HG03135 (cell line): ENCODE measurements at regions not wholly inside any gene's neighbourhood (a gene's known extent, or its start where the extent isn't known, plus 50 kb on each side); places are given as distances from the start of the nearest gene placed in this dataset.

Experiments
- ATAC-seq: cut with Tn5 transposase; IDR thresholded peaks from one replicate; pipeline ENCODE4 v1.9.1; 2021; ENCODE audit warnings: mild to moderate bottlenecking, moderate library complexity; ENCODE audit not compliant: unreplicated experiment

DNA sequence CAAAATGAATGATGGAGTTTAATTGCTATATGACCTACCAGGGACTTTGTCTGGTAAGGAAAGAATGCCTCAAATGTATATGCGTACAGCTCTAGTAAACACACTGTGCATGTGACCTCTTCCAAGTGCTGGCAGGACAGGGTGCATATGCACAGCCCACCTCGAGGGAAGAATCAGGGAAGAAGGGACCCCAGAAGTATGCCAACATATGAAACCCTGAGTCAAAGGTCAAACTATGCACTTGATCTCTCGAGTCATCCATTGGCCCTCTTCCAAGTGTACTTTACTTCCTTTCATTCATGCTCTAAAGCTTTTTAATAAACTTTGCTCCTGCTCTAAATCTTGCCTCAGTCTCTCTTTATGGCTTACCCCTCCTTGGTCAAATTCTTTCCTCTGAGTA lies 804.6 kb upstream of the COX7C start:
- ATAC-seq: no peak

GRCh38 chr5:85814596-85814995 lies 803.1 kb upstream of the COX7C start:
- ATAC-seq: no peak

DNA sequence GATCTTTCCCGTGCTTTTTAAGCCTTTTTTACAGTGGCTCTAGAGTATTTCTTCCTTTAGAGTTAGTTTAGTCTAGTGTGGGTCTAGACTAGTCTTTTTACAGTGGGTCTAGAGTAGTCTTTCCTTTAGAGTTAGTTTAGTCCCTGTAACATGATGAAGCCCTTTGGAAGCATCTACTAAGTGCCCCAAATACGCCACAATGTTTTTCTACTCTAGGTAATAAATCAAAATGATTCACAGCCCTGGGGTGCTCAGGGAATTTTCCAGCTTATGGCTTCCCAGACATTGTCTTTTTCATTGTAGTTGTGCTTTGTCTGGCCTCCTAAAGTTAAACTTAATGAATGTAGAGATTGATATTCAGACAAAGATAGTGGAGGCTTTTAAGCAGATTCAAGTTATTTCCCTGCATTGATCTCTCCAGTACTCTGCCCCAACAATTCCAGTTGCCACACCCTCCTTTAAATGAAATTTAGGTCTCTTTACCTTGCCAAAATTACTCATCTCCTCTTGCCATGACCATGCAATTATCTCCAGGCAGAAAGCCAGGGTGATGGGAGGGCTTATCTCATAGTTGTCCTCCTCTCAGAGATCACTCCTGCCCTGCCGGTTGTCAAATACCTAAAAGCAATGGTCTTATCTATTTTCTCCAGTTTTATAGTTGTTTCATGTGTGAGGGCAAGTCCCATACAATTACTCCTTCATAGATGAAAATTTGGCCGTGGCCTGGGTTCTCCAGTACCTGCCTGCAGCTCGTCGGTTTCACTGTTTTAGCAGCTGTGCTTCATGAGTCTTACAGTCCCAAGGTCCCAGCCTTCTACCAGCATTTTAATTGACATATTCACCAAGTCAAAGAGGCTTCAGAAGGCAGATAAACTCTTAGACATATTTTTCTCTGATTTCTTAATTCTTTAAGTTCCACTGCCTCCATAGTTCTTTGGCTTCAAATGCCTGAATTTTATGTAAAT lies 794.0 kb upstream of the COX7C start:
- ATAC-seq: no peak

DNA sequence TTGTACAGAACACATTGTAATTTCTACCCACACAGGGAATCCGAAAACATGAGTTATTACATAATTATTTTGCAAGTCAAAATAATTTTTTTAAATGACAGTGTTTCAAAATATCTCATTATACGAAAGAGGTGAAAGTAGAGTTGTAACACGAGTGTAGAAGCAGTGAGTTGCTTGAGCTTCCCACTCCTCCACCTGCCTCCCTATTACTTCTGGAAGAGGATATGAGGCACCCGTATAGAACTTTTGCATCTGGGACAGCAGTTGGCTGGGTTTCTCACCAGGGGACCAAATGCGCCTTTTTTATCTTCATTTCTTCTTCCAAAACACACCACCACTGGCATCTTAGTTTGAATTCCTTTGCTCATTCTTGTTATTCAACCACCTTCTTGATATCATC lies 779.0 kb upstream of the COX7C start:
- ATAC-seq: no peak

DNA sequence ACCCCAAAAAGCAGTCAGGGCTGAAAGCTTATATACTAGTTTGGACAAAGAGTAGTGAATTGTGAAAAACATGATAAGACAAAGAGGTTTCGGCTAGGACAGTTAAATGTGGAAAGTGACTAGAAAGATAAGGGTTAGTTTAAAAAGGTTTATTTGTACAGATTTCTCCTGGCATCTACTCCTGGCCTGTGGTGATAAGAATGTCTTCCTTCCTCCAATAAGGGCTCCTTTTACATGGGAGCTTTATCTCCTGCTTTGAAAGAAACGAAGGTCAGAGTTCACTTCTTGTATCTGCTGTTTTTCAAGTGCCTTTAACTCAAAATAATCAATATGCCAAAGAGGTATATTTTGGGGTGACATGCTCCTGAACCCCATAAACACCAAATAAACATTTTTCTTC lies 776.1 kb upstream of the COX7C start:
- ATAC-seq: no peak

DNA sequence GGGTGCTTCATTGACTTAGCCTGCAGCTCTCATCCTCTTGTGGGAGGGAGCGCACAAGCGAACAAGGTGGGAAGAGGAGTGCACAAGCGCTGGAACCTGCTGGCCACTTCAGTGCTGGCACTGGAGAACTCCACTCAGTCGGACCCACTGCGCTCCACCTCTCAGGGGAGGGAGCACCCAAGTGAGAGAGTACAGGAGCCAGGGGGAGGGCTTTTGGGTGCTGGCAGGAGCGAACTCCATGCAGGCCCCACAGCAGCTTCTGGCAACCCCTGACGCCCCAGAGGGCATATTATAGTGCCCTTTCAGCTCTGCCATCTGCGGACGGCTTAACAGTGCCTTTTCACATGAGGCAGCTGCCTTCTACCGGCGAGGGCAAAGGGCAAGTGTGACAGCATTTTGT lies 774.2 kb upstream of the COX7C start:
- ATAC-seq: no peak

- no peak for ATAC-seq
These were observed 768.3 kb upstream of the COX7C start for GRCh38 chr5:85849411-85849810.

DNA sequence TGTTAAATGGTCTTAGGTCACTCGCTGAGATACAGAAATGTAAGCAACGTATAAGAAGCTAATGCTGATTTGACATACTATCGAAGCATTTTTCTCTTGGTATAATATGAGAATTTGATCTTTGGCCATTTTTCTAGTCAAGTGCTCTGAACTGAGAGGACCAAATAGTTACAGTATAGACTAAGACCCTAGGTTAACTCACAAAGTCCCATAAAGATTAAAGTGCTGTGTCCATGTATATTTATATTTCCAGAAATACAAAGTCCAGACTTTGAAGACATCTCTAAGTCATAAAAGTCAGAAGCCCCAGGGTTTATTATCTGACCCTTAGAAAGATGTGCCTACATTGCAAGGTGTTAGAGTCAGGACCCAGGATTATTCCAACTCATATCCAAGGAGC lies 752.4 kb upstream of the COX7C start:
- no peak for ATAC-seq

- no peak for ATAC-seq
These were observed 749.7 kb upstream of the COX7C start for GRCh38 chr5:85868070-85868469.

GRCh38 chr5:85893996-85894395 lies 723.7 kb upstream of the COX7C start:
- no peak for ATAC-seq

GRCh38 chr5:85896514-85896913 lies 721.2 kb upstream of the COX7C start:
- no peak for ATAC-seq

GRCh38 chr5:85906460-85906859 lies 711.3 kb upstream of the COX7C start:
- ATAC-seq: no peak

DNA sequence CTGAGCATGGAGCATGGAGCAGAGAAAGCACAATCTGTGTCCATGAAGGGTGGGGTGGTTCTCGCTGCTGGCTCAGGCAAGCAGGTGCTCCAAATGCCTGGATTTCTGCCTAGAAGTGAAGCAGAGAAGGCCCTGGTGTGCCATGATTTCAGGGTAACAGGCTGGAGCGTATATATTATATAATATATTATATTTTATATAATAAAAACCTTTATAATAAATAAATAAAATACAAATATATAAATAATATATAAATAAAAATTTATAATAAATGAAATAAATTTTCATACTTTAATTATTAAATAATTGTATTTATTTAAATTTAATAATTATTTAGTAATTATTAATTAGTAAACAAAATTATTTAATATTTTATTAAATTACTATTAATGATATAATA lies 707.4 kb upstream of the COX7C start:
- ATAC-seq: no peak

DNA sequence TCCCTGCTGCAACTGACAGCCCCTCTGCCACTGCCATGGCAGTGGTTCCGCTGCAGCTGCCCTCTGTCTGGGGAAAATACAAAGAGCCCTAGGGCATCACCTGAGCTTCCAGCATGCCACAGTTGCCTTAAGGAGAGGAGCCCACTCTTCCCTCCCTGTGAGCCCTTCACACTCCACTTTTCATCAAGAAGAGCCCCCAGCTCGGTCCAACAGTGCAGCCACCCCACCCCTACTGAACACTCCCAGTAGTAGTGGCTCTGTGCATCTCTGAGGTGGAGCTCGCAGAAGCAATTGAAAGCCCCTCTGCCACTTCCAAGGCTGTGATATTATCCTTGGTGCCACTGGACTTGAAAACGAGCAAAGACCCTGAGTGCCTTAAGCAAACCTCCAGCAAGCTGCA lies 696.8 kb upstream of the COX7C start:
- no peak for ATAC-seq

DNA sequence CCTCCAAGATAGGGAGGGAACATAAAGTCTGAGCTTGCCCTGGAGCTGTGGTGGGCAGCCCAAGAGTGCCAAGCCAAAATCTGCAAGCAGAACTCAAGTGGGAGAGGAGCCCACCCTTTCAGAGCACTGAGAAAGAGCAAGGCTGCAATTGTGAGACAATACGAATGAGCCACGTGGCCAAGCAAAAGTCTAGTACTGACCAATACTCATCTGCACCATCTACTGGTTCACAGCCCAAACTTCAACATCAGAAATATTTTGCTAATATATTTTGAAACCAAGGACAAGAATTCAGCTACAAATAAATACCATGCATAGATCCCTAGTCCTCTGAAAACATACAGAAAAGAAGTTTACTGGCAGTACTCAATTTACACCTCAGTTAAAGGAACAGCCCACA lies 696.2 kb upstream of the COX7C start:
- no peak for ATAC-seq

DNA sequence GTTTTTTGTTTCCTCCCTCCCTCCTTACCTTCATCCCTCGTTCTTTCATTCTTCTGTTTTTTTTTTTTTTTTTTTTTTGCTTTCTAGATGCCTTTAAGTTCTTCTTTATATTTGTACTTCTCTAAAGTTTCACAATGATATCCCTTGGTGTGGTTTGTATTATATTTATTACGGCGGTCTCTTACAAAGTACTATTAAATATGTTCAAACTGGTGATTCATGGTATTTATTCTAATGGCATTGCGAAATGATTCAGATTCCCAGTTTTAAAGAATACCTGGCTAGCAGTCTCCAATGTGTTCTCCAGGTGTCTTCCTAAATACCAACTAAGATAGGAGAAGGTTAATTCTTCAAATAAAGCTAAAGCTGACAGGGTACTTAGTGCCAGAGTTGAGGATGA lies 690.1 kb upstream of the COX7C start:
- ATAC-seq: no peak

DNA sequence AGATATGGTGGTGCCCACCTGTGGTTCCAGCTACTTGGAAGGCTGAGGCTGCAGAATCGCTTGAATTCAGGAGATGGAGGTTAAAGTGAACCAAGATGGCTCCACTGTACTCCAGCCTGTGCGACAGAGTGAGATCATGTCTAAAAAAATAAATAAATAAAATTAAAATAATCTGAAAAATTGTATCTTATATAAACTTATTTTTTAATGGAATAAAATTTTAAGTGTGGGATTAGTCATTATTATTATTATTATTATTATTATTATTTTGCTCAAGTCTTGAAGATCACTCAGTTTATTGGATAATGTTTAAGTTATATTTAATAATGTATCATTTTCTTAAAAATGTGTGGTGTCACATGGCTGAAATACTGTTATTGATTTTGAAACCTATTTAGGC lies 688.0 kb upstream of the COX7C start:
- ATAC-seq: no peak

DNA sequence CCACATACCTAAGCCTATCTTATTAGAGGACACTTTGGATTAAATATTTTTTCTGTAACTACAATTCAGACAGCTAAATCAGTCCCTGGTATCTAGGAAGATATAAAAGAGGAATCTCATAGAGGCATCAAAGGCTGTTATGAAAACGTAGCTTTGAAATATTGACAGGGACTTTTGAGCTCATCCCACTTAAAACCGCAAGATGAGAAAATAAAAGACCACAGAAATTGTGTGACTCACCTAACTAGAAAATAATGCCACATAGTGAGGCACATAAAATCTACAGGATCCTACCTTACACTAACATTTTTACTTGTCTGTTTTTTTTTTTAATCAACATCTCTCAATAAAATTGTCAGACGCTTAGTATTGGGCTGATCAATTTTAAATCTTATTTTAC lies 686.5 kb upstream of the COX7C start:
- no peak for ATAC-seq

GRCh38 chr5:85938201-85938600 lies 679.5 kb upstream of the COX7C start:
- no peak for ATAC-seq

DNA sequence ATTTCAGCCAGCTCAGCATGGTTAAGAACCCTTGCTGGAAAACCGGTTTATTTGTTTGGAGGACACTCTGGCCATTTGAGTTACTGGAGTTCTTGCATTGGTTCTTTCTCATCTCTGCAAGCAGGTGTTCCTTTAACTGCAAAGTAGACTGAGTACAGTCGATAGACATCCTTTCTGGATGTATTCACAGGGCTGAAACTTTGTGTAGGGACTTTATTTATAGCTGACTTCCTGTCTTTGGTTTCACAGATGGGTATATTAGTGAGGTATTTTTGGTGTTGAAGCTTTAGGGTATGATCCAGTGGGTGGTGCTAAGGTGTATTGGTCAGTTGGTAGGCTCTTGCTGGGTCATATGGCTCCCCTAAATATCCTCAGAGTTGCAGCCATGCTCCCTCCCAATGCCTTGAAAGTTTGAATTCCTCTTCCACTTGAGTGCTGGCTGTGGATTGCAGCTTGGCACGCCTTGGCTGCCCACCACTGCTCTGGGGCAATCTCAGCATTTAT lies 666.0 kb upstream of the COX7C start:
- ATAC-seq: no peak

DNA sequence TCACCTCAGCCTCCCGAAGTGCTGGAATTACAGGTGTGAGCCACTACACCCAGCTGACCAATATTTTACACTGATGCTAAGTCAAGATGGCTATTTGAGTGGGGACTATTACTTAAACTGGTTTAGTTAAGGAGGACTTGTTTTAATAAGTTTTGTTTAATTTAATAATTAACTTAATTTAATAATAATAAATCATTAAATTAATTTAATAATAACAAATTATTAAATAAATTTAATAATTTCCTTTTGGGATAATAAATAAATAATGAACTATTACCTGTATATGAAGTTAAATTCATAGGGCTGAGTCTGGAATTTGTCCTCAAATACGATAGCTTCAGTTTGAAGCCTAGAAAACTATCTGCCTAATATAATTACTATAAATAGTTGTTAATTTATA lies 665.1 kb upstream of the COX7C start:
- no peak for ATAC-seq

GRCh38 chr5:85967681-85968080 lies 650.1 kb upstream of the COX7C start:
- no peak for ATAC-seq

DNA sequence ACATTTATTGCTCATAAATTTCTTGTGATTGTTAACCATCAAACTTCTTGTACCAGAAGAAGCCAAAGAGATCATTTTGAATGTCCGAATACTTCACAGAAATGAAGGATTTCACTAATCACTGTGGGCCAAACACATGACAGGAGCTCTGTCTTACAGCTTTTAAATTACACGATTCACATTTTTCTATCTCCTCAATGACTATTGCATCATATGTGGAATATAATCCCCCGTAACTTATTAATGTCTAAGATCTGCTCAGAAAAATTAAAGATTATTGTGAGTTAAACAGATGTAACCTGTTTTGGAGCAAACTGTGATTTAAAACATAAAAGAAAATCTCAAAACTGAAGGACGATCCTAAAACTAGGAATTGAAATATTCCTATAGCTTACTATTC lies 645.2 kb upstream of the COX7C start:
- no peak for ATAC-seq
